NCI-H524 (cell line): ENCODE measurements at regions not wholly inside any gene's neighbourhood (a gene's known extent, or its start where the extent isn't known, plus 50 kb on each side); places are given as distances from the start of the nearest gene placed in this dataset.

ENCODE experiments used
- DNase-seq, 2 experiments: peaks; one replicate each; lab custom pipeline; 2025; lab: John Stamatoyannopoulos, UW

GRCh38 chr7:26040085-26040484, 111.9 kb upstream of the NFE2L3 start:
- no peak for DNase-seq

- DNase-seq = no peak
Measured at GRCh38 chr7:26042237-26042636, 109.8 kb upstream of the NFE2L3 start.

GRCh38 chr7:26043801-26044200, 108.2 kb upstream of the NFE2L3 start:
- DNase-seq = no peak

GRCh38 chr7:26044320-26044719, 107.7 kb upstream of the NFE2L3 start:
- no peak for DNase-seq

- no peak for DNase-seq
Measured at GRCh38 chr7:26046150-26046549, 105.8 kb upstream of the NFE2L3 start.

GRCh38 chr7:26046878-26047277, 105.1 kb upstream of the NFE2L3 start:
- no peak for DNase-seq

GRCh38 chr7:26048663-26049062, 103.3 kb upstream of the NFE2L3 start:
- no peak for DNase-seq

GRCh38 chr7:26049081-26049480, 102.9 kb upstream of the NFE2L3 start:
- no peak for DNase-seq

- no peak for DNase-seq
Measured at GRCh38 chr7:26051021-26051420, 101.0 kb upstream of the NFE2L3 start.

GRCh38 chr7:26052706-26053105, 99.3 kb upstream of the NFE2L3 start:
- DNase-seq = no peak

GRCh38 chr7:26054386-26054785, 97.6 kb upstream of the NFE2L3 start:
- no peak for DNase-seq

GRCh38 chr7:26055241-26055640, 96.8 kb upstream of the NFE2L3 start:
- DNase-seq = no peak

GRCh38 chr7:26060733-26061677, 91.0 kb upstream of the NFE2L3 start:
- DNase-seq = no peak

GRCh38 chr7:26061678-26062603, 90.1 kb upstream of the NFE2L3 start:
- DNase-seq = peak; percentile 40 to 58

GRCh38 chr7:26065652-26066051, 86.3 kb upstream of the NFE2L3 start:
- peak; percentile 34 to 71 for DNase-seq

GRCh38 chr7:26066736-26067135, 85.3 kb upstream of the NFE2L3 start:
- DNase-seq = no peak

- no peak for DNase-seq
Measured at GRCh38 chr7:26070290-26070689, 81.7 kb upstream of the NFE2L3 start.

GRCh38 chr7:26071622-26072456, 80.2 kb upstream of the NFE2L3 start:
- no peak for DNase-seq

- DNase-seq = peak; percentile 2 to 26
Measured at GRCh38 chr7:26073041-26073440, 79.0 kb upstream of the NFE2L3 start.

- no peak for DNase-seq
Measured at GRCh38 chr7:26074919-26075318, 77.1 kb upstream of the NFE2L3 start.

- no peak for DNase-seq
Measured at GRCh38 chr7:26076691-26077090, 75.3 kb upstream of the NFE2L3 start.
